GM21447 (cell line): ENCODE measurements at regions not wholly inside any gene's neighbourhood (a gene's known extent, or its start where the extent isn't known, plus 50 kb on each side); places are given as distances from the start of the nearest gene placed in this dataset.
"Not testable (repeated sequence)": the region's sequence is repeated elsewhere in the genome, so short reads cannot be mapped to it uniquely, and the experiment has no call there.

Experiments used
- ATAC-seq: cut with Tn5 transposase; IDR thresholded peaks from one replicate; pipeline ENCODE4 v1.9.1; 2021; ENCODE audit not compliant: unreplicated experiment

DNA sequence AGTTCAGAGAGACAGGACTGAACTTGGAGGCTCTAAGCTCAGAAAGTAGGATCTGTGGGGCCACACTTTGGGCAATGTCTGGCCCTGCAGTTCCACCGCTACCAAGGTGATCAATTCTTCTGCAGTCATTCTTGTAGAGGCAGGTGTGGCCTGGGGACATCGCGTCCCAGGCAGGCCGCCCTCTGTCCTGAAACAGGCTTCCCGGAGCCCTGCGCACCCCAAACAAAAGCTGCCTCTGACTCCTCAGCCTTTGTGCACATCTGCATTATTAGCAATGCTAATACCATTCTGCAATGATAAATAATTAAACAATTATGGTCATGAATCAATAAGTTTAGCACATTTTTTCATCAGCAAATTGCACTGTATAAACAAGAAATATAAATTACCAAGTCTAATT lies 160.2 kb downstream of the URI1 start:
- ATAC-seq, result no peak

GRCh38 chr19:30102666-30103065 lies 160.6 kb downstream of the URI1 start:
- ATAC-seq, result no peak

GRCh38 chr19:30103981-30104380 lies 161.9 kb downstream of the URI1 start:
- no peak for ATAC-seq

DNA sequence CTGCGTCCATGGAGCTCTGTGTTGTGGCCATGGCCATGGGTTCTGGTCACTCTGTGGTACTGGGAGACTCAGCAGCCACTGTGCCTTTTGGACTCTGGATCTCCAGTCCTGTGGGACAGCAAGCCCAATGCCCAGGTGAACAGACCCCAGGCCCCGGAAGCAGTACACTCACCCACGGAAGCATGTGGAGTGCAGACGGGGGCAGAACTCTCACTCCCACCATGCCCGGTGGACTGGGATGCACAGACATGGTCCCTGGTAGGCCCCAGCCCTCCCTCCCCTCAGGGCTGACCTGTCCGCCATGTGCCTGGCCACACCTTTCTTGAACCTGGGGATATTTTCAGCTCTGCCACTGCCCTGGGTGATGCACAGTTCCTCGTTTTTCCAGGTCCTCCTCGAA lies 163.3 kb downstream of the URI1 start:
- no peak for ATAC-seq

GRCh38 chr19:30105727-30106126 lies 163.7 kb downstream of the URI1 start:
- ATAC-seq, result no peak

GRCh38 chr19:30106417-30107095 lies 164.5 kb downstream of the URI1 start:
- ATAC-seq, result no peak

DNA sequence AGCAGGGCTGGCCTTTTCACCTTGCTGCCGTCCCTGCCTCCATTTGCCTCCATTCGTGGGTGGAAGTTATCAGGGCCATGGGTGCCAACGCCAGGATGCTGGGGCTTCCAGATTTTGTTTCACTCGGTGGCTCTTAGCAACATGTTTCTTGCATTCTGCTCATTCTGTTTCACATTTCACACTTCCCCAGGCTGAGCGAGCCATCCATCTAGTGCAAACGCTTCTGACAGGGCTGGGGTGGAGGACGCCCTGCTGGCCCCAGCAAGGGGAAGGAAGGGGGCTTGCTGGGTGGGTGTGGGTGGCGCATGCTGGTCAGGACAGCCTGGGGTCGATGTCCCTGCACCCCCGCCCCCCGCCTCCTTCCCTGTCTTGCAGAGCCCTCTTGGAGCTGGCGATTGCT lies 165.2 kb downstream of the URI1 start:
- no peak for ATAC-seq

DNA sequence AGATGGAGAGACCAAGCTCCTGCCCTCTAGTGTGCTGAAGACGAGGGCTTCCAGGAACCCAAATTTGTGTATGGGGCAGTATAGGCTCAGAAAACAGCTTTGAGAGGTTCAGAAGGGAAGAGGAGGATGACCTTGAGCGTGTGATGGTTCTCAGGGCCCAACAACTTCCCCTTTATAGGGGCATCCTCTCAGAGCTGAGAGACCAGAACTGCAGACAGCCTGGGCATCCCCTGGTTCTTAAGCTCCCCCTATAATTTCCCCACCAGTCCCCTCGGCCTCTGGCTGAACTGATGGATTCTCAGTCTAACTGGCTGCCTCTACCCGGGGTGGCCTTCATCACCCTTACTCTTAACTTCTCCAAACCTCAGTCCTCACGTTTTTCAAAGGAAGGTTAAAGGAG lies 167.5 kb downstream of the URI1 start:
- no peak for ATAC-seq

- no peak for ATAC-seq
Measured at GRCh38 chr19:30111021-30111855, 169.2 kb downstream of the URI1 start.

- ATAC-seq, result no peak
Measured at GRCh38 chr19:30112171-30112570, 170.1 kb downstream of the URI1 start.

- ATAC-seq, result no peak
Measured at GRCh38 chr19:30112666-30113065, 170.6 kb downstream of the URI1 start.

- ATAC-seq, result no peak
Measured at GRCh38 chr19:30113186-30113585, 171.1 kb downstream of the URI1 start.

- not testable (repeated sequence) for ATAC-seq
Measured at GRCh38 chr19:30114095-30114494, 172.1 kb downstream of the URI1 start.

- ATAC-seq, result no peak
Measured at GRCh38 chr19:30115947-30116346, 173.9 kb downstream of the URI1 start.

- ATAC-seq, result no peak
Measured at GRCh38 chr19:30116530-30116929, 174.5 kb downstream of the URI1 start.

DNA sequence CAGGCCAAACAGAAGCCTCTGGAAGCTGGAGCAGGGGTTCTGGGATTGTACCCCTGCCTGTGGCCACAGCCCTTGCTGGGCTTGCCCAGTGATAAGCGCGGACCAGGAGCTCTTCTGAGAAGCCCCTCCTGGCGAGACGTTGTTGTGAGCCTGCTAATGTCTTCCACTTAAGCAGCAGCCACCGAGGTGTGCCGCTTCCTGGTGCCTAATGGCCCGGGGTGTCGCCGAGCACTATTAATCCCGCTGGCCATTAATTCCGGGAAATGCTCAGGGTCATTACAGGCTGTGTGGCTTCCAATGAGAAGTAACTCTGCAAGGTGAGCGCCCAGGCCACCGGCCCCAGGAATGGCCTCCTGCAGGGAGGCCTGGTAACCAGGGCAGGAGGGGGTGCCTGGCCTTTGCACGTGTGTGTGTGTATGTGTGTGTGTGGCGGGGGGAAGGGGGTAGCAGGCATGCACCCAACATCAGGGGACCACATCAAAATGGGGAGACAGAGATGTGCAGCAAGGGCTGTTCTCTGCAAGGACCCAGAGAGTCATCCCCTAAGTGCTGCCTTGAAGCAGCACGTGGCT lies 175.0 kb downstream of the URI1 start:
- no peak for ATAC-seq

GRCh38 chr19:30117636-30118145 lies 175.7 kb downstream of the URI1 start:
- no peak for ATAC-seq

GRCh38 chr19:30118221-30118620 lies 176.2 kb downstream of the URI1 start:
- ATAC-seq, result no peak

- no peak for ATAC-seq
Measured at GRCh38 chr19:30118760-30119159, 176.7 kb downstream of the URI1 start.

GRCh38 chr19:30119180-30119908 lies 177.3 kb downstream of the URI1 start:
- ATAC-seq, result no peak

GRCh38 chr19:30120860-30121484 lies 178.9 kb downstream of the URI1 start:
- ATAC-seq, result no peak
